GM21737 (cell line): ENCODE measurements at regions not wholly inside any gene's neighbourhood (a gene's known extent, or its start where the extent isn't known, plus 50 kb on each side); places are given as distances from the start of the nearest gene placed in this dataset.

ENCODE experiments used
- ATAC-seq: cut with Tn5 transposase; IDR thresholded peaks from one replicate; pipeline ENCODE4 v1.9.1; 2021; ENCODE audit warnings: mild to moderate bottlenecking, moderate library complexity; ENCODE audit not compliant: unreplicated experiment

DNA sequence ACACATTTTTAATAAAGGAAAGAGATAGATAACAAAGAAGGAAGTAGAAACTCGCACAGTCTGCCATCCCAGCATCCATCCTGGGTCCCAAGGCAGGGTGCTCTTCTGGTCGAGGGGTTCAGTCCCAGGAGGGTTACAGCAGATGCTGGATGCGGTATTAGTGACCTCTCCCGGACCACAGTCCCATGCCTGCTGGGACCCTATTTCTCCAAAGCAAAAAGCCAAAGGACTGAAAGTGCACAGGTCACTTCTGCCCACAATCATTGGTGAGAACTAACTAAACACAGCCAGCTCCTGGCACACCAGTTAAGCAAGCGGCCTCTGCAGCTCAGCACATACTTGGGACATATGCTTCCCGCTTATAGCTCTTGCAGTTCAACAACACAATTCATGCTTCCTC, 96.1 kb upstream of the HABP2 start:
- no peak for ATAC-seq

DNA sequence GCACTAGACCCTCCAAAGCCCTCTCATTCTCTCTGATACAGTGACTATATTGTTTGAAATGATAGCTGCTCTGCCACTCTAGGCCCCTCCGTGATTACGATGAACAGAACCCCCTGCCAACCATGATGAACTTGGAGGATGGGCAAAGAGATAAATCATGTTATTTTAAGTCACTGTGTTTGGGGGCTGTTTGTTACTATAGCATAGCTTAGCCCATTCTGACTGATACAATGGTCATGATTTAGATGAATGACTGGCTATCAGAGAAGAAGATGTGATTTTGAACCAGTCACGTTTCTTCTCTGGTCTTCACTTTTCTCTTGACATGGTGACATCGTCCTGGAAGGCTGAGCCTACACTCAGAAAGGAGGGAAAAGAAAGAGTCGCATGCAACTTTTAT, 95.4 kb upstream of the HABP2 start:
- ATAC-seq: no peak

DNA sequence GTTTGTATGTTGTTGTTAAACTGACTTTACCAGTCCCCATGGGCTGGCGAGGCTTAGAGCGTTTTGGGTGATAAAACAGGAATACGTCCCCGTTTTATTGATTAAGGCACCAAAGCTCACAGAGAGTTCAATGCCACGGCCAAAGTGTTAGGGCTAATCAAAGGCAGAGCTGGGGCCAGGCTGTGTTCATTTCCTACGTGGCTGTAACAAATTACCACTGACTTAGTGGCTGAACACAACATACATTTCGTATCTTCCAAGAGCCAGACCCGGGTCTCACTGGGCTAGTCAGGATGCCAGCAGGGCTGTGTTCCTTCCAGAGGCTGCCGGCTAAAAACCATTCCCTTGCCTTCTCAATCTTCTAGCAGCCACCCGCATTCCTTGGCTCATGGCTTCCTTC, 94.4 kb upstream of the HABP2 start:
- no peak for ATAC-seq

DNA sequence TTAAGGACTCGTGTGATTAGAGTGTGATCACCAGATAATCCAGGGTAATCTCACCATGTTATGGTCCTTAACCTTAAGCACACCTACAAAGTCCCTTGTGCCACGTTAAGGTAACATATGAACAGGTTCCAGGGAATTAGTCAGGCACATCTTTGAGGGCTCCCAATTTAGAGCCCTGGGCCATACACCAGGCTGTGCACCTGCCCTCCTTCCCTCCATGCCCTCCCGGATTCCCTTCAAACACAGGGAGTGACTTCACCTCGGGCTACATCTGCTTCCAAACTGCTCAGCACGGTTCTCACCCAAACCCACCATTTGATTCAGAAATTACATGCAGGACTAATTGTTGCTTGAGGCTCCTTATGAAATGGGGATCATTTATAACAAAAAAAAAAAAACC, 93.9 kb upstream of the HABP2 start:
- no peak for ATAC-seq

DNA sequence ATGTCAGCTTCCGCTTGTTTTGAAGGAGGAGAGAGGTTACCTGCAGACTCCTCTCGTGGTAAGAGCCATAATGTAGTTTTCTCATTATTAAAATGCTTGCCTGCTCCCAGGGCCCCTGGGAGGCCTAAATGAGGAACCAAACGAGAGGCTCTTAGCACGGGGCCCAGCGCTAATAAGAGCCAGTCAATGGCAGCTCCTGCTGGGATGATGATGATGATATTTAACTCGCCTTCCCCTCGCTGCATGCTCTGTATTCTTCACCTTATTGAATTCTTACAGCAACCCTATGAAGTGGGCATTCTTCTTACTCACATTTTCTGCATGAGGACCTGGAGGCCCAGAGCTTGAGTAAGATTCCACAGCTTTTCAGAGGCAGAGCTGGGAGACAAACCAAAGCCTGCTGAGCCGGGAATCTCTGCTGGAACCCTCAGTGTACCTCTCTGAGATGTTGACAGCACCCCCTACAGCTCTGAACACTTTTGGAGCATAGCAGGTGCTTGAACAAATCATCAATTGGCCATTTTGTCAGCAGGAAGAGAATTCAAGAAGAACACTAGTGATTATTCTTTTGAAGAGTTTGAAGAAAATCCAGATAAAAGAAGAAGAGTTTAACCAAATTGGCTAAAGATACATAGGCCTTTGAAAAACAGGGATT, 93.1 kb upstream of the HABP2 start:
- no peak for ATAC-seq

DNA sequence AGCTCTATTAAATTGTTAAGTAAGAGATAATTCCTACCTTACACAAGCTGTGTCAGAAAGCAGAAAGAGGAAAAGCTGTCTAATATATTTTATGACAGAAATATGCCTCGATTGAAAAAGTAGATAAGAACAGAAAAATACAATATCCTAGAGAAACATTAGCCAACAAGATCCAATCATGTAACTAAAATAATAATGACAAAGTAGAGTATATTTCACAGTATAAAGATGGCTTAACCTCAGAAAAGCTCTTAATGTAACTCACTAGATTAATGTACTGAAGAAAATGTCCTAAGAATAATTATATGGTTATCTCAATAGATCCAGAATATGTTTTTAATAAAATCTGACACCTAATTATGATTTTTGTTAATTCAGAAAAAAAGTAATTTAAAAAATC, 89.8 kb upstream of the HABP2 start:
- no peak for ATAC-seq

DNA sequence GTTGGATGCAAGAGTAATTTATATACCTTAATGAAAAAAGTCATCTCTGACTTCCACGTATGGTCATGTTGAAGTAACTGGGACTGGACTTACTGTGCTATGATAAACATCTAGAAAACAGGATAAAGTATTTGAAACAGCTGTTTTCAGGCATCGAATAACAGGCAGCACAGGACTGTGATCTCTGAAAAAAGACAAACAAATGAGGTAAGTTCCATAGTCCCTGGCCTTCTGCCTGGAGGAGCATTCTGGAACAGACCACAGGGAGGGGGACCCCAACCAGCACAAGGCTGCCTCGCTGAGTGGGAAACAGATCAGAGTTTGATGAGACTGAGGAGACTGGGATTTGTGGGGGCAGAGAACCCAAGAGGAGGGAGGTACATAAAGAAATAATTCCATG, 89.1 kb upstream of the HABP2 start:
- no peak for ATAC-seq

DNA sequence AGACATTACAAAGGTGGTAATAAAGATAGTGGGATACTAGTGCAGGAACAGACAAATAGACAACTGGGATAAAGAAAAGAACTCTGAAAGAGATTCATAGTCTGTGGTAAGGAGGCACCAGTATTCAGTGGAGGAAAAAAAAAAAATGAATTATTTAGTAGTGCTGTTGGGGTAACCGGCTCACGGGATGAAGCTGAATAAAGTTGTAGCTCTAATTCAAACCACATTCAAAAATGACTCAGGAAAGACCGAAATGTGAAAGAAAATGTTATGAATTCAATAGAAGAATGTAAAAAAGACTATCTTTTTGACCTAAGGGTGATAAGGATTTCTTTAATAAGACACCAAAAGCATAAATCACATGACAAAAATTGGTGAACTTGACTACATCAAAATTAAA, 83.1 kb upstream of the HABP2 start:
- no peak for ATAC-seq

DNA sequence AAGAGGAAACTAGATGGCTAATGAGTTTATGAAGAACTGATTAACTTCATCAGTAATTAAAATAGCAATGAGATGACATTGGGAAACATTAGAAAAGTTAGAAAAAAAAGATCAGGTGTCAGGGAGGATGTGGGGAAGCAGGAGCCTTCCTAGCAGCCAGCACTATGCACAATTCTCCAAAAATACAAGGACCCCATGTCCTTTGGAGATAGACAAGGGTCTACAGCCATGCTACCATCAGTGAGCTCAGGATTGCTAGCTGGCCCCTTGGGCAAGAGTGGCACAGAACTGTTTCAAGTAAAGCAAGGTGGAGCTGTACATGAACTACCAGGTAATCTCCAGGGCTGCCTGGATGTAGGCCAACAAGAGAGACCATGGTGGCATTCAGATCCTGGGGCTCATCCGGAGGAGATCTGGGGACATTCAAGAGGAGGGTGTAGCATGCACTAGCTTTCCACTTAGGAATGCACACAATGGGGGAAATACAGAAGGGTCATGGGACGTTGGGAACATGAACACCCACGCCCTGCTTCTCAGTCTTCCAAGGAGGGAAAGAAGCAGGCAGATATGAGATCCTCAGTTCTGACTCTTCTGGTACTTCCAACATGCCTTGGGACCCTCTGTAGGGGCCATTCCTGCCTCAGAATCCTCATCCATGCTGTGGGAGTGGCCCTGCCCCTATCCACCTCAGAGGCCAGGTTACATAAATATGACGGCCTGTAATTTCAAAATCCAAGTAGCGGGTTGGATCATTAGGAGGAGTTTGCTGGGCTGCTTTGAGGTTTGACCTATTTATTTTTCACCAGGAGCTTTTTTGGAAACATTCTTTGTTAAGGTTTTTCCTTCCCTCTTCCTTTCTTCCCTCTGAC, 82.2 kb upstream of the HABP2 start:
- ATAC-seq: no peak

DNA sequence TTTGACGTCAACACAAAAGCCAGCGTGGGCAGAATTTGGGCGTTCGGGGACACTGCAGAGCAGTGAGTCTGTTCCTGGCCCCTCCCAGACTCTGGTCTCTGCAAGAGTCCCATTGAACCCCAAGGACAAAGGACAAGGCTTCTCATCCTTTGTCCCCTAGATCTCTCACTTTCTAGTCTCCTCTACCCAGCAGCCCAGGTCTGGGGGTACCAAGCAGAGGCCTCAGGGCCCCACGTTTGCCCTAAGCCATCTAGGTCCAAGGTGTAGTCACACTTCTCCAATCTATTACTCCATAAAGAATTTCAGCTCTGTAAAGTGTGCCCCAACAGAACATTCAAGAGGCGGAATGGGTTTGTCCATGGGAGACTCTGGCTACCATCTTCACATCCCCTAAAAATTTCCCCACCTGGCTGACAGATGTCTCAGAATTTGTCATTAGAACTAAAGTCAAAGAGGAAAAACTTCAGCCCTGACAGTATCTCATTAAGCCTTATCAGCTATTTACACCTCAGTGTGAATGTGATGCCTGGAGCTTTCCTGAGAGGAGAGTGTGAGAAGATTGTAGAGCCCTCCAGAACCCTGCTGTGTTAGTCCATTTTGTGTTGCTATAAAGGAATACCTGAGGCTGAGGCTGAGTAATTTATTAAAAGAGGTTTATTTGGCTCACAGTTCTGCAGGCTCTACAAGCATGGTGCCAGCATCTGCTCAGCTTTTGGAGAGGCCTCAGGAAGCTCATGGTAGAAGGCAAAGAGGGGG, 81.4 kb upstream of the HABP2 start:
- ATAC-seq: no peak

DNA sequence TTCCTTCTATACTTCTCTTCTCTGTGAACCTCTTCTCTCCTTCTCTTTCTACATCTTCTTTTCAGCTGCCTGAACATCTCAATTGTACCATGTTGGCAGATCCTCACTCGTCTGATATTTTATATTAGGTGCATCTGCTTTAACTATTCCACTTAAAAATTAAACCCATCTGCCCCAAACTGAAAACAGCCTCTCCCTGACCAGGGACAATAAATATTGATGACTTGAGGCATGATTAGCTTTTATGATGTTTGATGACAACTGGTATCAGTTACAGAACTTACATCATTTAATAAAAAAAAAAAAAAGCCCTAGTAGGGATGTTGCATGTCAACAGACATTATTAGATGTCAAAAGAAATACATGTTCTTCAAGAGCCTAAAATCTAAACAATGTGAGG, 79.8 kb upstream of the HABP2 start:
- no peak for ATAC-seq

DNA sequence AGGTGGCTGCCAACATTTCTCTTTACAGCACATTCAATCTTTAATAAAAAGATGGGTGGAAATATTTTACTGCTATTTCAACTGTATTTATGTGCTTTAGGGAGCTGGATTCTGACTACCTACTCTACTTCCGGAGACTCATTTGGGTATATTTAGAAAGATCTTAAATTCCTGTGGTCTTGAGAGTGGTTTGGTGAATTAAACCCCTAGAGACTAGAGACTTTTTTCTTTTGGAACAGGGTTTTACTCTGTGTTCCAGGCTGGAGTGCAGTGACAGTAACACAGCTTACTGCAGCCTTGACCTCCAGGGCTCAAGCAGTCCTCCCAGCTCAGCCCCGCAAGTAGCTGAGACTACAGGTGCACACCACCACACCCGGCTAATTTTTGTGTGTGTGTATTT, 79.0 kb upstream of the HABP2 start:
- ATAC-seq: no peak

DNA sequence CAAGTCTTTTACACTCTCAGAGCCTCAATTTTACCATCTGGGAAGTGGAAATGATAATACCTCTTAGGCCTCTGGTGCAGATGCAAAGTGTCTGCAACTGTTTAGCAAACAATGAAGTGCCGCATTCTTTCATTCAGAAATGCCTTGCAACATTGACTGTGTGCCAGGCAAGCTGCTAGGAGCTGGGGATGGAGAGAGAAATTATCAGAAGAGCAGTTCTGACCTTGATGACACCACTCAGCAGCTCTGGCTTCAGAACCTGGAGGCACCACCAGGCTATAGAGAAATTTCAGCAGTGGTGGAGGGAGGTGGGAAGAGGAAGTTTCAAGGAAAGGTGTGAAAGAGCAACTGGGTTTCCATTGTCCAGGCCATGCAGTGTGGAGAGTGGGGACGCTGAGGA, 78.1 kb upstream of the HABP2 start:
- ATAC-seq: no peak

DNA sequence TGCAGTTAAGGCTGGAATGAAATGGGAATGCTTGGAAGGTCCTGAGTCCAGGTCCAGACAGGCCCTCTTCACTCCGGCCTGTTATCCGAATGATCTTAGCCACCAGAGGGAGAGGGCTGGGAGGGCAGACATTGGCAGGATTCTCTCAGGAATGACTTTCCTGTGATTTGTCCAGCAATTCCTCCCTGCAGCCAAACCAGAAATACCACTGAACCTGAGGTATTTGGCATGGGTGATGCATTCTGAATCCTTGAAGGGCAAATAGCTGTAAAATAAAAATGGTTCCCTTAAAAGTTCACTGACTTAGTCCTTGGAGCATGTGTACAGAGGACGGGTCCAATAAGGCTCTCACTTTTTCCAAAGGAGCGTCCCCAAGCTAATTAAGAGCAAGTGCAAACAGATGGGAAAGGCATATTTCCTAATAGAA, 77.5 kb upstream of the HABP2 start:
- no peak for ATAC-seq

DNA sequence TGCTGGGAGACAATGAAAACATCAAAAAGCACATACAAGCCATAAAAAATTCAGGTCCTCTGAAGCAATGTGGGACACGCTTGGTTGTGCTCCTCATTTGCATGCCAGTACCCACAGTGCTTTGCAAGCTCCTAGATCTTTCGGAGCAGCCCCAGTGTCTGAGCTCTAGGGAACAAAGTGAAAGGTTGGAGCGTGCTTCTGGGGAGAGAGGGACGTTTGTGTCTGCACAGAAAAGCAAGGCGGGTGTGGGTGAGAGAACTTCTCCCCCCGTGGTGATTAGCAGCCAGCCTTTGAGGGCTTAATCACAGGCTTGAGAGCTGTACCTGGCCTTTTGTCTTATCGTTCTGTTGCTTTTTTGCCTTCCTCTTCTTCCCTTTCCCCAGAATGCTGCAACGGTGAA, 76.7 kb upstream of the HABP2 start:
- no peak for ATAC-seq

DNA sequence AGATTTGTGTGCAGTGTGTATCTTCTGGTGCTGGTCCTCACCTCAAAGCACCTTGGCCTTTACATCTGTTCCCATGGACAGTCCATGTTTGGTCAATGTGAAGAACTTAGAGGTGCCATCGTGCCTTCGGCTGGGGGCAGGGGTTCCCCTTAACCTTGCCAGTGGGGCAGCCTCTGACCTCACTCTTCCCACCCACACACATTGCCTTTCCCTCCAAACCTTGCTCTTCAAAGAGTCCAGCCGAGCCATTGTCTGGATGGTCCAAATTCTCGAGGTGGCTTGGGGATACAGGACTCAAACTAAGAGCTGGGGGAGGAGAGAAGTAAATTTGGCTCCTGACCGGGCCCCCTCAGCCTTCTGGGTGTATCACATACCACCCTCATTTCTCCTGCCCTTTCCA, 76.2 kb upstream of the HABP2 start:
- no peak for ATAC-seq

DNA sequence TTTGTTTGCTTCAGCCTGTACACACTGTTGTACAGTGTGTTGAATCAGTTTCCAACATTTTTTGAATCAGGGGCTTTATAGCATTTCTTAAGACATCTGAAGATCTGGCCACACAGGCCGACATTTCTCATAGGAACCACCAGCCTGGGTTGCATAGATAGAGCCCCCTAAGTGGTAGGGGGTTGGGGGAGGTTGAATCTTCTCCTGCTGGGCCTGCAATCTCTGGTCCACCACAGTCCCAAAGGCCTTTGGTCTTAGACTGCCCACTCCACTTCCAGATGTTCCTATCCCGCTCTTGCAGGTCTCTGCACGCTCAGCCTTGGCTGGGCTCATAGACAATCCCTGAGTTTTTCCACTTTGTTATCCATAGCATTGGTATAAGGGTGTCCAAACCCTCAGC, 75.4 kb upstream of the HABP2 start:
- no peak for ATAC-seq

DNA sequence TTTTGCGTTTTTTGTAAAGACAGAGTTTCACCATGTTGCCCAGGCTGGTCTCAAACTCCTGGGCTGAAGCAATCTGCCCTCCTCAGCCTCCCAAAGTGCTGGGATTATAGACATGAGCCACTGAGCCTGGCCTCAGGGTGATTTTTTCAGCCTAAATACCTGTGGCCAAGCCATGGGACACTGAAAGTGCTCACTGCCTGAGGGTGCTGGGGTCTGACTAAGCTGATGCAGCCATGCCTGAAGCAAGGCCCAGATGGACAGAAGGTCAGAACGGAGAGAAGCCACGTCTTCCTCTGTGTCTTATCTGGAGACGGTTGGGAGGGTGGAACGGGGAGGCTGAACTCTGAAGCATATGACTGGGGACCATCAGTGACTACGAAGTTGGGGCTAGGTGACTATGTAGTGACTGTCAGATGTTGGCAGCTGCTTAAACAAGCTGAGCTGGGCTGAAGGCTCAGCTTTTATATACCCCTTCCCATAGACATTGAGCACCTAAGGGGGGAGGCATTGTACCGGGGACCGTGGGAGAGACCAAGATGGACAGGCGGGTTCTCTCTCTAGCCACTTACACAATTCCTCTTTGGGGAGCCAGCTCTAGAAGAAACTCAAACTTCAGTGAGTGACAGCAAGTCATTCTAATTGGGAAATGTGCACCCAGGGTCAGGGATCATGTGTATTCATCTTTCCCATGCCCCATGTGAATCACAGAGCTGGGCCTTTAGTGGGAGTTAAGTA, 73.3 kb upstream of the HABP2 start:
- no peak for ATAC-seq

DNA sequence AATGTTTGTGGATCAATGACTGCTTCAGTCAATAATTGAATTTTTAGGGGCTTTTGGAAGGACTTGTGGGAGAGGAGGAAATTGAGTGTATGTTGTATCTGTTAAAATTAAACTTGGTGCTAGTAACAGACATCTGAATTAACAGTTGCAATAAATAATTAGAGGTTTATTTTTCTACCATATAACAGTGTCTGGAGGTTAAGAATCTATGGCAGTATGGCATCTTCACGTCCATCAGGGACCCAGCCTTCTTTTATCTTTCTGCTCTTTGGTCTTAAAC, 72.8 kb upstream of the HABP2 start:
- ATAC-seq: no peak

DNA sequence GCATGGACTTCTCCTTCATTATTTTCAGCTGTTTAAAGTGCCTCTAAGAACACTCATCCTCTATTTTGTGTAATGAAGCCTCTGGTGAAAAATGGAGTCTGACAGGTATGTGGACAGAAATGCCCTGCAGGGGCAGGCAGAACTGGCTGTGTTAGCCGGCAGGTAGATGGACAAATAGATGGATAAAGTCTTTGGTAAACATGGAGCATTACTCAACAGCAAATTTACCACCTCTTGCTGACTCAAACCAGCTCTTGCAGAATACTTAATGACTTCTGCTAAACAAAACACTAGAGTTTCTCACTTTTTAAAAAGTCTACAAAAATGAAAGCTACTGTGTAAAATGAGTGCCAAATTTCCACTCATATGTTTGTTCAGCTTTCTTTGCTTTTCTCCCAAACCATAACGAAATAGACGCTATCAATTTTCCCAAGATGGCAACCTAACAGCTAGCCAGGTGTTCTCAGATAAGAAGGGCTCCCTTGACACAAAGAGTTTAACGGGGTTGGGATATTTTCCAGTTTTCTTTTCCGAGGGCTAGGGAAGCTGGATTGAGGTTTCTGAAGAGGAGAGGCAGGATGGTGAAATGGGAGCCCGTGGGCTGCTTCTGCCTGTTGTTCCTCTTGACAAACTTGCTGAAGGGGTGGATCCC, 71.9 kb upstream of the HABP2 start:
- ATAC-seq: no peak

DNA sequence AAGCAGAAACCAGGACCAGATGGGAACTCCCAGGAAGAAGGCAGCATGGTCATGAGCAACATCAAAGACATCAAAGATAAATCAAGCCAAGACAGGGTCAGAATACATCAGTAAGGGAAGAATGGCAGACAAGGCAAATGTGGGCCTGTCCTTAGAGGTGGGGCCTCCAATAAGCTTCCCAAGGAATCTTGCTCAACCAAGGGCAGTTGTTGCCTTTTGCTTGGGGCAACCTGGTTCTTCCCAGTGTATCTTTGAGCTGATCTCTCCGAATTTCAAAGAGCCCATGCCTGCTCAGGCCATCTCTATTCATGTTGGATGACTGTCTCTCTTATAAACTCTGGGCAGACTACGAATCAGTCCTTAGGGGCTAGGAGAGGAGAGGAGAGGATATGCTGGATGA, 68.4 kb upstream of the HABP2 start:
- ATAC-seq: no peak
